Keratinocyte (primary cell): ENCODE measurements at regions not wholly inside any gene's neighbourhood (a gene's known extent, or its start where the extent isn't known, plus 50 kb on each side); places are given as distances from the start of the nearest gene placed in this dataset.

Experiments
- EZH2 ChIP-seq: IDR thresholded peaks from one replicate; pipeline ENCODE4 v1.6.1; 2012; ENCODE audit warnings: inconsistent platforms, mild to moderate bottlenecking, low read length, moderate library complexity
- TF ChIP-seq, protein P1 (sequence below), 3 experiments: IDR thresholded peaks in 1 of 3; conservative IDR thresholded peaks in 1 of 3; optimal IDR thresholded peaks in 1 of 3; 2 replicates in 2 of 3; 3 replicates in 1 of 3; pipeline versions ENCODE3 to v1.5.1; 2011; ENCODE audit warnings: low read length in 3 of 3, mild to moderate bottlenecking in 3 of 3, moderate library complexity in 2 of 3, control low read depth in 1 of 3, inconsistent platforms in 1 of 3; ENCODE audit not compliant: insufficient read depth in 2 of 3; ENCODE audit errors: extremely low read depth in 1 of 3

DNA sequence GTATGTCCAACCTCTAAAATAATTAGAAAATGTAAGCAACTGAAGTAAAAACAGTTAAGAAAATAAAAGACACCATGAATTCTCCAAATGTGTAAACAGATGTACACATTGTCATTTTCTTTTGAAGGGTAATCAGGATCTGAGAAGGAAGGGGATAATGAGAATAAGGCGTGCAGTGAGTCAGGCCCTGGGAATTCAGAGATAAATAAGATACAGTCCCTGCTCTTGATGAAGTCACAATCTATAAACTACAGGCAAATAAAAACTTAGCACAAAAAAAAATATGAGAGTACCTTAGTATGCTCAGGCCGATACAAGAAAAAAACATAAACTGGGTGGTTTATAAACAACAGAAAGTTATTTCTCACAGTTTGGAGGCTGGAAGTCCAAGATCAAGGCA is 315.3 kb downstream of the DNAH5 start:
- TF ChIP-seq, protein P1, sequence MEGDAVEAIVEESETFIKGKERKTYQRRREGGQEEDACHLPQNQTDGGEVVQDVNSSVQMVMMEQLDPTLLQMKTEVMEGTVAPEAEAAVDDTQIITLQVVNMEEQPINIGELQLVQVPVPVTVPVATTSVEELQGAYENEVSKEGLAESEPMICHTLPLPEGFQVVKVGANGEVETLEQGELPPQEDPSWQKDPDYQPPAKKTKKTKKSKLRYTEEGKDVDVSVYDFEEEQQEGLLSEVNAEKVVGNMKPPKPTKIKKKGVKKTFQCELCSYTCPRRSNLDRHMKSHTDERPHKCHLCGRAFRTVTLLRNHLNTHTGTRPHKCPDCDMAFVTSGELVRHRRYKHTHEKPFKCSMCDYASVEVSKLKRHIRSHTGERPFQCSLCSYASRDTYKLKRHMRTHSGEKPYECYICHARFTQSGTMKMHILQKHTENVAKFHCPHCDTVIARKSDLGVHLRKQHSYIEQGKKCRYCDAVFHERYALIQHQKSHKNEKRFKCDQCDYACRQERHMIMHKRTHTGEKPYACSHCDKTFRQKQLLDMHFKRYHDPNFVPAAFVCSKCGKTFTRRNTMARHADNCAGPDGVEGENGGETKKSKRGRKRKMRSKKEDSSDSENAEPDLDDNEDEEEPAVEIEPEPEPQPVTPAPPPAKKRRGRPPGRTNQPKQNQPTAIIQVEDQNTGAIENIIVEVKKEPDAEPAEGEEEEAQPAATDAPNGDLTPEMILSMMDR (optimal IDR thresholded peaks at IDR 0.05 in 1 of 3, IDR thresholded peaks at IDR 0.05 in 1 of 3, conservative IDR thresholded peaks at IDR 0.05 in 1 of 3; ENCODE audit: extremely low read depth in 1 of 3, insufficient read depth in 2 of 3, low read length in 3 of 3): no peak
- no peak for TF ChIP-seq EZH2
